GM12891 (cell line): ENCODE measurements at regions not wholly inside any gene's neighbourhood (a gene's known extent, or its start where the extent isn't known, plus 50 kb on each side); places are given as distances from the start of the nearest gene placed in this dataset.

Experiments used
- POLR2A ChIP-seq: IDR thresholded peaks from 2 replicates; pipeline ENCODE4 v1.6.1; 2011; ENCODE audit warnings: low read depth, low read length, control low read depth
- POLR2AphosphoS5 ChIP-seq: IDR thresholded peaks from 2 replicates; pipeline ENCODE4 v1.6.1; 2011; ENCODE audit warnings: low read depth, low read length, control low read depth
- POU2F2 ChIP-seq: IDR thresholded peaks from 2 replicates; pipeline ENCODE4 v1.6.1; 2011; ENCODE audit warnings: low read depth, mild to moderate bottlenecking, control low read depth, low read length, moderate library complexity
- TAF1 ChIP-seq: IDR thresholded peaks from 2 replicates; pipeline ENCODE4 v1.6.1; 2011; ENCODE audit warnings: low read depth, low read length, control low read depth

- TF ChIP-seq POLR2A (no peak), TAF1 (no peak), POLR2AphosphoS5 (no peak), POU2F2 (no peak)
Observed at GRCh38 chr3:153260681-153261080, 98.7 kb downstream of the RAP2B start.
